PC-3 (cell line): ENCODE measurements at regions not wholly inside any gene's neighbourhood (a gene's known extent, or its start where the extent isn't known, plus 50 kb on each side); places are given as distances from the start of the nearest gene placed in this dataset.

Experiments
- EZH2 ChIP-seq: fragments of 300-600 bp; sonication (generic); IDR thresholded peaks from one replicate; pipeline ENCODE4 v1.6.1; 2017; ENCODE audit warnings: antibody characterized with exemption, mild to moderate bottlenecking, low read length; ENCODE audit not compliant: unreplicated experiment
- TF ChIP-seq, protein P1 (sequence below): fragments of 300-600 bp; sonication (generic); conservative IDR thresholded peaks from 2 replicates; pipeline ENCODE4 v1.5.1; 2017; ENCODE audit warnings: antibody characterized with exemption, low read depth, mild to moderate bottlenecking, low read length

- TF ChIP-seq, protein P1, sequence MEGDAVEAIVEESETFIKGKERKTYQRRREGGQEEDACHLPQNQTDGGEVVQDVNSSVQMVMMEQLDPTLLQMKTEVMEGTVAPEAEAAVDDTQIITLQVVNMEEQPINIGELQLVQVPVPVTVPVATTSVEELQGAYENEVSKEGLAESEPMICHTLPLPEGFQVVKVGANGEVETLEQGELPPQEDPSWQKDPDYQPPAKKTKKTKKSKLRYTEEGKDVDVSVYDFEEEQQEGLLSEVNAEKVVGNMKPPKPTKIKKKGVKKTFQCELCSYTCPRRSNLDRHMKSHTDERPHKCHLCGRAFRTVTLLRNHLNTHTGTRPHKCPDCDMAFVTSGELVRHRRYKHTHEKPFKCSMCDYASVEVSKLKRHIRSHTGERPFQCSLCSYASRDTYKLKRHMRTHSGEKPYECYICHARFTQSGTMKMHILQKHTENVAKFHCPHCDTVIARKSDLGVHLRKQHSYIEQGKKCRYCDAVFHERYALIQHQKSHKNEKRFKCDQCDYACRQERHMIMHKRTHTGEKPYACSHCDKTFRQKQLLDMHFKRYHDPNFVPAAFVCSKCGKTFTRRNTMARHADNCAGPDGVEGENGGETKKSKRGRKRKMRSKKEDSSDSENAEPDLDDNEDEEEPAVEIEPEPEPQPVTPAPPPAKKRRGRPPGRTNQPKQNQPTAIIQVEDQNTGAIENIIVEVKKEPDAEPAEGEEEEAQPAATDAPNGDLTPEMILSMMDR, result no peak
- TF ChIP-seq EZH2, result no peak
These were observed 313.6 kb downstream of the OLFM3 start for GRCh38 chr1:101683136-101683535.
